ENCODE measurements at regions not wholly inside any gene's neighbourhood (a gene's known extent, or its start where the extent isn't known, plus 50 kb on each side); places are given as distances from the start of the nearest gene placed in this dataset.

DNA sequence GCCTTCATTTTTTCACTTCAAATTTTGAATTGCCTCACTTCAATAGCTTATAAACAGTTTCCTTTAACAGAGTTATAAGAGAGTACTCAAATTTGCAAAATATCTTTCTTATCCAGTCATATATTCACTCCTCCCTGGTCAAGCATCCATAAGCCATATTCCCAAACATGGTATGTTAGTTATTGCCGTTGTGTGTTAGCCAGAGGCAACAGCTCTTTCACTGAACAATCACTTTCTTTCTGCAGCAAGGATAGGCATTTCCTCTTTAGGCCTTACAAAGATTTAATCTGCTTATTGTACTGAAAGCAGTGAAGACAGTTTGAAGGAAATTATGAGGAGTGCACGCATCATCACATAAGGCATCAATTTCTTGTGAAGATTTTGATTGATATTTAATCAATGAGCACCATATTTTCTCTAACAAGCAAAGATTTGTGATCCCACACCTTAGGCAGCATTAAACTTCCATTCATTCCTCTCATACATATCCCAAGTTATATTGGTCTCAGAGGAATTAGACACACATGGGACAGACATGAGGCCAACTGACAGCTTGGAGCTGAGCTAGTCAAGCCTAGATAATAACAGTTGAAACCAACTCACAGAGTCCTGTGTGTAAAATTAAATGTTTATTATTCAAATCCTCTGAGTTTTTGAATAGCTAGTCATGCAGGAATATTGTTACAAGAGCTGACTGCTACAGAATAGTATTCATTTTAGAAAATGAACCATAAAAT lies 80.0 kb upstream of the EPHA6 start:
- in situ Hi-C loops (cut with HindIII; ENCODE audit: low pct_unique_long_range_greater_than_20kb, low sequenced_read_pairs), result no loop called here
- CTCF ChIA-PET, result no interaction called here
- DNase-seq (ENCODE audit: low read depth, low spot score), result no peak

DNA sequence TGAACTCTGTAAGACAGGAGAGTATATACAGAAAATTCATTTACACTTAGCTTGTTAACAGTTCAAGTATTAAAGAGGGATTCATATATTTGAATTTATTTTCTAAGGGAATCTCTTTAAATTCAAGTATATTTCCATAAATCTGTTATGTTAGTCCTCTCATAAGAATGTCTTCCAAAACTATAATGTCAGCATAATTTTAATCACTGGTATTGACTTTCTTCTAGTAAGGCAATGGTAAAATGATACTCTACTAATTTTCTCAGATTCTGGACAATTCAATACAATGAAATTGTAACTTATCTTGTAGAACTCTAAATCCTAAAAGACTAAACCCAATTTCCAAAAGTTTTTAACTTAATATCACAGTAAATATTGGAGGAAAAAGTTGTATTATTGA lies 66.3 kb upstream of the EPHA6 start:
- DNase-seq (ENCODE audit: low read depth, low spot score) (no peak), ATAC-seq (no peak)
- POLR2A ChIA-PET, result no interaction called here
- no peaks in the 10 kb centered on the region for H3K4me1 ChIP-seq (ENCODE audit: control insufficient read depth, insufficient read depth, low read length)
- no peaks in the 10 kb centered on the region for H3K36me3 ChIP-seq (ENCODE audit: control insufficient read depth, insufficient read depth, low read length)
- no peak overlapping the region for H3K4me3 ChIP-seq (ENCODE audit: low read depth in 2 of 2, low read length in 2 of 2)
- CTCF ChIA-PET, result no interaction called here
- intact Hi-C loops (cut with micrococcal nuclease; ENCODE audit: unreplicated experiment) (no loop called here), in situ Hi-C loops (cut with HindIII; ENCODE audit: low pct_unique_long_range_greater_than_20kb, low sequenced_read_pairs) (no loop called here)
- H3K9me3 ChIP-seq (ENCODE audit: control insufficient read depth, insufficient read depth, low read depth, low read length), result 0 out of 2 replicates have a peak, but pooled peaks cover 4% of the 10 kb centered on the region
- no TSS peak for BruUV-seq (replicated peaks)
- no peak overlapping the region for H3K27ac ChIP-seq (ENCODE audit: low read length)
- H3K27me3 ChIP-seq (ENCODE audit: control insufficient read depth, insufficient read depth, low read length), result no peaks in the 10 kb centered on the region
- TF ChIP-seq POLR2AphosphoS5 (IDR thresholded peaks at IDR 0.05; ENCODE audit: low read depth, low read length), result no peak
- no peak for TF ChIP-seq CTCF (IDR thresholded peaks at IDR 0.05)
- no peak for TF ChIP-seq SIN3A (IDR thresholded peaks at IDR 0.05; ENCODE audit: borderline replicate concordance, insufficient read depth, low read depth, low read length)
- no peak for TF ChIP-seq TCF7L2 (IDR thresholded peaks at IDR 0.05; ENCODE audit: low read depth, low read length)
- TF ChIP-seq, protein P1, sequence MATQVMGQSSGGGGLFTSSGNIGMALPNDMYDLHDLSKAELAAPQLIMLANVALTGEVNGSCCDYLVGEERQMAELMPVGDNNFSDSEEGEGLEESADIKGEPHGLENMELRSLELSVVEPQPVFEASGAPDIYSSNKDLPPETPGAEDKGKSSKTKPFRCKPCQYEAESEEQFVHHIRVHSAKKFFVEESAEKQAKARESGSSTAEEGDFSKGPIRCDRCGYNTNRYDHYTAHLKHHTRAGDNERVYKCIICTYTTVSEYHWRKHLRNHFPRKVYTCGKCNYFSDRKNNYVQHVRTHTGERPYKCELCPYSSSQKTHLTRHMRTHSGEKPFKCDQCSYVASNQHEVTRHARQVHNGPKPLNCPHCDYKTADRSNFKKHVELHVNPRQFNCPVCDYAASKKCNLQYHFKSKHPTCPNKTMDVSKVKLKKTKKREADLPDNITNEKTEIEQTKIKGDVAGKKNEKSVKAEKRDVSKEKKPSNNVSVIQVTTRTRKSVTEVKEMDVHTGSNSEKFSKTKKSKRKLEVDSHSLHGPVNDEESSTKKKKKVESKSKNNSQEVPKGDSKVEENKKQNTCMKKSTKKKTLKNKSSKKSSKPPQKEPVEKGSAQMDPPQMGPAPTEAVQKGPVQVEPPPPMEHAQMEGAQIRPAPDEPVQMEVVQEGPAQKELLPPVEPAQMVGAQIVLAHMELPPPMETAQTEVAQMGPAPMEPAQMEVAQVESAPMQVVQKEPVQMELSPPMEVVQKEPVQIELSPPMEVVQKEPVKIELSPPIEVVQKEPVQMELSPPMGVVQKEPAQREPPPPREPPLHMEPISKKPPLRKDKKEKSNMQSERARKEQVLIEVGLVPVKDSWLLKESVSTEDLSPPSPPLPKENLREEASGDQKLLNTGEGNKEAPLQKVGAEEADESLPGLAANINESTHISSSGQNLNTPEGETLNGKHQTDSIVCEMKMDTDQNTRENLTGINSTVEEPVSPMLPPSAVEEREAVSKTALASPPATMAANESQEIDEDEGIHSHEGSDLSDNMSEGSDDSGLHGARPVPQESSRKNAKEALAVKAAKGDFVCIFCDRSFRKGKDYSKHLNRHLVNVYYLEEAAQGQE (IDR thresholded peaks at IDR 0.05; ENCODE audit: insufficient read depth in 1 of 2, low read depth in 2 of 2, low read length in 1 of 2), result no peak

More for the DNA sequence above, 80.0 kb upstream of the EPHA6 start:
- no peak for ATAC-seq
- H3K27ac ChIP-seq (ENCODE audit: low read length), result no peak overlapping the region
- no peak overlapping the region for H3K4me3 ChIP-seq (ENCODE audit: low read depth in 2 of 2, low read length in 2 of 2)
- H3K9me3 ChIP-seq (ENCODE audit: control insufficient read depth, insufficient read depth, low read depth, low read length), result no peaks in the 10 kb centered on the region
- BruUV-seq (replicated peaks), result no TSS peak
- H3K27me3 ChIP-seq (ENCODE audit: control insufficient read depth, insufficient read depth, low read length), result no peaks in the 10 kb centered on the region
- intact Hi-C loops (cut with micrococcal nuclease; ENCODE audit: unreplicated experiment), result no loop called here
- POLR2A ChIA-PET, result no interaction called here
- H3K36me3 ChIP-seq (ENCODE audit: control insufficient read depth, insufficient read depth, low read length), result no peaks in the 10 kb centered on the region
- TF ChIP-seq TCF7L2 (IDR thresholded peaks at IDR 0.05; ENCODE audit: low read depth, low read length) (no peak), CTCF (IDR thresholded peaks at IDR 0.05) (no peak), POLR2AphosphoS5 (IDR thresholded peaks at IDR 0.05; ENCODE audit: low read depth, low read length) (no peak), SIN3A (IDR thresholded peaks at IDR 0.05; ENCODE audit: borderline replicate concordance, insufficient read depth, low read depth, low read length) (no peak)
- TF ChIP-seq, protein P1 (IDR thresholded peaks at IDR 0.05; ENCODE audit: insufficient read depth in 1 of 2, low read depth in 2 of 2, low read length in 1 of 2), result no peak
- no peaks in the 10 kb centered on the region for H3K4me1 ChIP-seq (ENCODE audit: control insufficient read depth, insufficient read depth, low read length)
